ENCODE measurements at regions not wholly inside any gene's neighbourhood (a gene's known extent, or its start where the extent isn't known, plus 50 kb on each side); places are given as distances from the start of the nearest gene placed in this dataset.
"Not testable (repeated sequence)": the region's sequence is repeated elsewhere in the genome, so short reads cannot be mapped to it uniquely, and the experiment has no call there.

- no peak for DNase-seq (ENCODE audit: extremely low read depth, low read depth)
Observed at GRCh38 chr6:90703336-90703735, 116.5 kb upstream of the MAP3K7 start.

- DNase-seq (ENCODE audit: extremely low read depth, low read depth), result no peak
Observed at GRCh38 chr6:90701926-90702325, 115.1 kb upstream of the MAP3K7 start.

GRCh38 chr6:90701146-90701781 lies 114.4 kb upstream of the MAP3K7 start:
- no peak for DNase-seq (ENCODE audit: extremely low read depth, low read depth)

DNA sequence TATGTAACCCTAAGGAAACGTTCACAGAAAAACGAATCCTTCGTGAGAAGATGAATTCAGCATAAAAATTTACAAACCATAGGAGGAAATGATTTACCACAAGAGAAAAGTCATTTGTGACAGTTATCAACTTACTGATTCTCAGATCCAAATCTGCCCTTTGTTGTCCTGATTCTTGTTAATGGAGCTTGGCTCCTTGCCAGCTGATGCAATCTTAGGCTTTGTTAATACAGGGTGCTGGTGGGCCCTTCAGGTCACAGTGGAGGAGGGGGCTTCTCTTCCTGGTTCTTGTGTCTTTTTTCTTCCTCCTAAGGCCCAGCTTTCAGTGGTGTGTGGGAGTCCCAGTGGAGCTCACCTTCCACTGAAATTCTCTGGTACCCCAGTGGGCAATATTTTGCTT lies 108.4 kb upstream of the MAP3K7 start:
- no peak for DNase-seq (ENCODE audit: extremely low read depth, low read depth)

DNA sequence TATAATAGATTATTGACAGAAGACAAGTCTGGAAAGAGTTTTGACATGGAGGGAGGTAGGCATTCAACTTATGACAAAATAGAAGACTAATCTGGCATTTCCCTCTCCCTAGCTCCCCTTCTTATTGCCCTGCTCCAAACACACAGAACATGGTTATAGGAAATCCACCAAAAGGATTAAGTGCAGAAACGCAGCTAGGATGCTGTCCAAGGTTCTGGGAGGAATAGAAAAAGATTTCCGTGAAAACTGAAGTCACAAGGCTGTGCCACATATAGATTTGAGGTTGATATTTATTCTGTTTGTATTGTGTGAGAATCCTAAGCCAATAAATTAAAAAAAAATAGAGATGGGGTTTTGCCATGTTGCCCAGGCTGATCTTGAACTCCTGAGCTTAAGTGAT lies 107.9 kb upstream of the MAP3K7 start:
- DNase-seq (ENCODE audit: extremely low read depth, low read depth), result no peak

DNA sequence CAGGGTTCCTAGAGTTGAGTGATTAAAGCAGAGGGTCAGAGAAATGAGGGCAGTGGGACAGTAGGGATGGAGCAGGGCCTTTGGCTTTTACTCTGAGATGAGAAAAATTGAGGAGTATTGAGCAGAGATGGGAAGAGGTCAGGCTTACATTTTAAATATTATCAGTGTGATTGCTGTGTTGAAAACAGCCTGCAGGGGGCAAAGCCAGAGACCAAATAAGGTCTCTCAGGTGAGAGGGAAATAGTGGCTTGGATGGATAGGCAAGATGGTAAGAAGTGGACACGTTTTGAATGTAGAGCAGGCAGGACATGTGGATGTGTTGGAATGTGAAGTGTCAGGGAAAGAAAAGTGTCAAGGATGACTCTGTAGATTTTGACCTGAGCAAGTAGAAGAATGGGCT lies 105.0 kb upstream of the MAP3K7 start:
- DNase-seq (ENCODE audit: extremely low read depth, low read depth), result no peak

DNA sequence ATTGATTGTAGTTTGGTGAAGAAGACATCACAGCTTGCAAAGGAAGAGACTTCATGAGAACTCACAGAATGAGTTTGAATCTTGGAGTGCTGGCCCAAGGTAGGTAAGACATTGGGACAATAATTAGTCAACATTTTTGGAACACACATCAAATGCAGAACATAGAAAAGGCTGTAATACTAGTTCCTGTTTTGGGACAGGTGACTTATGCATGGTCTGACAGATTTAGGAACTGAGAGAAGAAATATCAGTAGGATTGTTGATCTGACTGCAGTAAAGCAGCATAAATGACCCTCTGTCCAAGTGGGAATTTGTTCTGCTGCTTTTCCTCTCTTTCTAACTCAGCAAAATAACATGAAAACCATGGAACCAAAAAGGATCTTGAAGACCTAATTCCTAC lies 102.3 kb upstream of the MAP3K7 start:
- DNase-seq (ENCODE audit: extremely low read depth, low read depth), result no peak

- DNase-seq (ENCODE audit: extremely low read depth, low read depth), result no peak
Observed at GRCh38 chr6:90687775-90688380, 101.0 kb upstream of the MAP3K7 start.

DNA sequence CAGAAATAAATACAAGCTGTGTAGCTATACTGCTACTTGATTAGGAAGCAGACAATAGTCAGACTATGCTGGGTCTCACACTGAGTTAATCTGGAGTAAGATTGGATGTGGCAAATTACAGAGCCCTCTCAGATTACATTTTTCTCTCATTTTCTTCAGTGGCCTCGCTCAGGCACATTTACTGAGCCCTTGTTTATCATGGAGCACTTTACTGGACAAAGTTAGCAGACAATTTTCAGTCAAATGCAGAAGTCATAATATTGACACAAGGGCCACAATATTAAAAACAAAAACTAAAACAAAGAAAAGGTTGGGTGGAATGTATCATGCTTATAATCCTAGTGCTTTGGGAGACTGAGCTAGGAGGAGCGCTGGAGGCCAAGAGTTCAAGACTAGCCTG lies 95.0 kb upstream of the MAP3K7 start:
- DNase-seq (ENCODE audit: extremely low read depth, low read depth), result no peak

- DNase-seq (ENCODE audit: extremely low read depth, low read depth), result no peak
Observed at GRCh38 chr6:90678049-90678779, 91.3 kb upstream of the MAP3K7 start.

GRCh38 chr6:90677440-90677839 lies 90.6 kb upstream of the MAP3K7 start:
- DNase-seq (ENCODE audit: extremely low read depth, low read depth), result no peak

DNA sequence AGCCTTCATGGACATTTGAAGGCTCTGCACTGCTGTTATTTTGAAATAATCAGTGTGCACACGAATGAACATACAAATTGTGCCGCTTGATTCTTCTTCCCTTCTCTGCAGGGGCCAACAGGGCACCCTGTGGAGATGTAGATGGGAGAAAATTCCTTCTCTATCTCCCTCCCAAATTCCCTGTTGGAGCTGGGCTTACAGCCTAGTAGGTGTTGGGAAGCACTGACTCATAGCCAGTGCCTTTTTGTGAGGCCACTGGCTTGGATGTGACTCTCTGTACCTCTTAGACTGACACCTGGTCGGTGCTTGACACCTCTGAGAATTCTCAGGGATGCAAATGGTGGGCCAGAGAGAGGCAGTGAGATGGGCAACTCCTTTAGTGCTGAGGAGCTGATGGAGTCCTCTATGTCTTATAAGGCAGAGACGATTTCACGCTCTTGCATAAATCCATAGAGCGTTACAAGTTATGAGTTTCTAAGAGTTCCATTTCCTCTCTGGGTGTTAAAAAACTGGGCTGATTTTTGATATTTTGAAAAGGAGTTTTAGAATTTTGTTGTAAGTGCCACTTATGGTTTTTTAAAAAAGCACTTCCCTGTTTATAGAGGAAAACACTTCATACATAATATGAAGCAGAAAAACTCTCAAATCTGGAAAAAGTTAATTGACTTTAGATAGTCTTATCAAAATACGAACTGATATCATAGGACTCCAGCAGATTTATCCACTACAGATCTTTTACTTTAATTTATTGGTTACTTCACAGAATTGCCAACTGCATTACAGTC lies 89.8 kb upstream of the MAP3K7 start:
- no peak for DNase-seq (ENCODE audit: extremely low read depth, low read depth)

GRCh38 chr6:90675107-90675506 lies 88.2 kb upstream of the MAP3K7 start:
- not testable (repeated sequence) for DNase-seq (ENCODE audit: extremely low read depth, low read depth)

GRCh38 chr6:90674077-90674476 lies 87.2 kb upstream of the MAP3K7 start:
- DNase-seq (ENCODE audit: extremely low read depth, low read depth), result not testable (repeated sequence)

- DNase-seq (ENCODE audit: extremely low read depth, low read depth), result no peak
Observed at GRCh38 chr6:90669846-90670245, 83.0 kb upstream of the MAP3K7 start.

DNA sequence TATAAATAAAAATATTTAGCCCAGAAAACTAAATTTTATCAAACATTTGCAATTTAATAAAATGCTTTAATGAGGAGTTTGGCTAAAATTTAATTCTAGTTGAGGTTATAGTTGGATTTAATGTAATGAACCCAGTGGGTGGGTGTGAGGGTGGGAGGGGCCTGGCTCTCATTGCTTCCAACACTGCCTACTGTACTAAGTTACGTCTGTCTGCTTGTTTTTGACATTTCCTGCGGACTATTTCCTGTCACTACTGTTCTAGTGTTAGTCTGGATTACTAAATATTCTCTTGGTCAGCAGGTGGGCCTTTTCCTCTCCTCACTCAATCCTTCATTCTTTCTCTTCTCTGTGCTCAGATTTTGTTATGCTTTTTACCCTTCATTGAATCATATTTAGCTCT lies 82.5 kb upstream of the MAP3K7 start:
- DNase-seq (ENCODE audit: extremely low read depth, low read depth), result no peak

GRCh38 chr6:90668141-90668540 lies 81.3 kb upstream of the MAP3K7 start:
- DNase-seq (ENCODE audit: extremely low read depth, low read depth), result no peak

GRCh38 chr6:90663873-90664272 lies 77.0 kb upstream of the MAP3K7 start:
- DNase-seq (ENCODE audit: extremely low read depth, low read depth), result no peak

DNA sequence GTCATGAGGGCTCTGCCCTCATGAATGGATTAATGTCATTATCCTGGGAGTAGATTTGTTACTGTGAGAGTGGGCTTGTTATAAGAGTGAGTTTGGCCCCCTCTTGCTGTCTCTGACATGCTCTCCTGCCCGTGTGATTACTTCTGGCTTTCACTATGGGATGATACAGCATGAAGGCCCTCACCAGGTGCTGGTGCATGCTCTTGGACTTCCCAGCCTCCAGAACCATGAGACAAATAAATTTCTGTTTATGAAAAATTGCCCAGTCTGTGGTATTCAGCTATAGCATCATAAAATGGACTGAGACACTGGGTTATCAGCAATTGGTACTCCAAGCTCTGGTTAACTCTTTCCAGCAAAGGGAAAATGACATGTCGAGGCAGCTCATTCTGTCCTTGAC lies 76.2 kb upstream of the MAP3K7 start:
- DNase-seq (ENCODE audit: extremely low read depth, low read depth), result no peak

- no peak for DNase-seq (ENCODE audit: extremely low read depth, low read depth)
Observed at GRCh38 chr6:90660931-90661330, 74.1 kb upstream of the MAP3K7 start.

DNA sequence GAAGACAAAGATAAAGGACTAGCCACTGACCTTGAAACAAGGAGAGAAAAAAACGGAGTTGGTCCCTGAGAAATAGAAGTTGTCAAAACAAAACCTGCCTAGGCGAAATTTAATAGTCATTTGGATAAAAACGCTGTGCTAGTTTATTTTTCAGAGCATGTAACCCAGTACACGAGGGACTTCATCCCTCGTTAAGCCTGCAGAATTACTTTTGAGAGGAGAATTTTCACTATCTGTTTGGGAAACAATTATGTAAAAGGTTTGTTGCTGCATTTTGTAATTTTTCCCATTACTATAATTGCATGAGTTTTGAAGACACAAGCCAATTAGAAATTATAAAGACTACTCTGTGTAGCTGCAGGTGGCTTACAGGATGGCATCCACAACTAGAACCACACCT lies 71.6 kb upstream of the MAP3K7 start:
- DNase-seq (ENCODE audit: extremely low read depth, low read depth), result no peak
